ENCODE measurements at regions not wholly inside any gene's neighbourhood (a gene's known extent, or its start where the extent isn't known, plus 50 kb on each side); places are given as distances from the start of the nearest gene placed in this dataset.

DNA sequence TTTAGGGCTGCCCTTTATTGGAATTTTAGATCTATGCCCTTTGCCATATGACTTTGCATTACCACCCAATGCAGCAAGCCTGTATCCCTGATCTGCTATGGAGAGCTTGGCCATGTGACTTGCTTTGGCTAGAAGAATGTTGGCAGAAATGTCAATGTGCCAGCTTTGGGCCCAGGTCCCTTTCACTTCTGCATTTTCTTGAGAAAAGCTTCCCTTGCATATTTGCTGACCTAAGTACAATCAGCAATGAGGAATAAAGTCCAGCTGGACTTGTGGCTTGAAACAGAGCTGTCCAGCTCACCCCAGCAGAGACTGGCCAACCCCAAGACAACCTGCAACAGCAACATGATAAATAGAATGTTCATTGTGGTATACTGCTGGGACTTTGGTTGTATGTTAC, 135.9 kb downstream of the PAH start:
- no peak for DNase-seq (ENCODE audit: extremely low spot score)
- no peak overlapping the region for H3K4me3 ChIP-seq (ENCODE audit: low read depth, low read length)
- H3K36me3 ChIP-seq (ENCODE audit: insufficient read depth) = no peaks in the 10 kb centered on the region
- H3K4me1 ChIP-seq (ENCODE audit: insufficient read depth) = no peaks in the 10 kb centered on the region
- no peak overlapping the region for H3K27ac ChIP-seq (ENCODE audit: low read depth)

DNA sequence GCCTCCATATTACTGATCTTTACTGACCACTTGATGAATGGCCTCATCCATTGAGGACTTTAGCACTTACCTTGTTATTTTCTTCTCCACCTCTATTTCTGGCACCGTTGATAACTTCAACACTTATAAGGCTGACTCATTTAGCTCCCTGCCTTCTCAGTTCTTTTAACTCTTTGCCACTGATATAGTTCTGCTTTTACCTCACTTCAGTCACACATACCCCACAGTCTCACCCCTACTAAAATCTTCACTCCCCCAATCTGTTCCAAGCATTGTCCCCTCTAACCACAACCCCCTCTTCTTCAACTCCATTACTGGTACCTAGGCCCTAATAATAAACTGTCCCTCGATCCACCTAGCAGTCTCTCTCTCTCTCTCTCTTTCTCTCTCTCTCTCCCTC, 141.0 kb downstream of the PAH start:
- Histone ChIP-seq H3K4me1 (ENCODE audit: insufficient read depth) (no peaks in the 10 kb centered on the region), H3K27ac (ENCODE audit: low read depth) (no peak overlapping the region), H3K4me3 (ENCODE audit: low read depth, low read length) (no peak overlapping the region), H3K36me3 (ENCODE audit: insufficient read depth) (no peaks in the 10 kb centered on the region)
- WGBS = 72% methylated on average over 2 of the region's 2 CpGs
- DNase-seq (ENCODE audit: extremely low spot score) = no peak

DNA sequence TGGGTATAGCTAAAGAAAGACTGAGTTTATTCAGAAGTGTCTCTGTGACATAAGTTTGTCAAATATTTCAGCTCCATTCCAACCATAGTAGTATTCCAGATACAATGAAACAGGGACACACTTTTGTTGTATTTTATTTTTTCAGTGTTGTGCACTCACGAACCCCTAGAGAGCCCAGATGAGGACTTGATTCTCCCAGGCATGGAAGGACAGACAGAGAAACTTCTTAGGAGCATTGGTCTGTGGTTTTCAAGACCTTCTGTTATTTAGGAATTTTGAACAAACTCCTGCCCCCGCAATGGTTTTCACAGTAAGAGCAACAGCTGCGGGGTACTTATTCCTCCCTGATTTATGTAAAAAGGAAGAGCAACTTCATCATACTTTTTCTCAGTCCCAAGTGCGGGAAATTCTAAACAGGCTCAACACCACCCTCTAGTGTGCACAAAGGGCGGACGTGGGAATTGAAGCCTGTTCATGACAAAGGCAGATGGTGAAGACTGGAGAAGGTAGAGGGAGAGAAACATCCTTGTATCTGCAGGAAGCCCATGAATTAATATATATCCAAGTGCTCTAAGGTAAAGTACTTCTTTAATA, 147.6 kb downstream of the PAH start:
- Histone ChIP-seq H3K36me3 (ENCODE audit: insufficient read depth) (no peaks in the 10 kb centered on the region), H3K4me1 (ENCODE audit: insufficient read depth) (no peaks in the 10 kb centered on the region), H3K4me3 (ENCODE audit: low read depth, low read length) (no peak overlapping the region), H3K27ac (ENCODE audit: low read depth) (no peak overlapping the region)
- 13% methylated on average over 6 of the region's 6 CpGs for WGBS
- DNase-seq (ENCODE audit: extremely low spot score) = peak; percentile 31

DNA sequence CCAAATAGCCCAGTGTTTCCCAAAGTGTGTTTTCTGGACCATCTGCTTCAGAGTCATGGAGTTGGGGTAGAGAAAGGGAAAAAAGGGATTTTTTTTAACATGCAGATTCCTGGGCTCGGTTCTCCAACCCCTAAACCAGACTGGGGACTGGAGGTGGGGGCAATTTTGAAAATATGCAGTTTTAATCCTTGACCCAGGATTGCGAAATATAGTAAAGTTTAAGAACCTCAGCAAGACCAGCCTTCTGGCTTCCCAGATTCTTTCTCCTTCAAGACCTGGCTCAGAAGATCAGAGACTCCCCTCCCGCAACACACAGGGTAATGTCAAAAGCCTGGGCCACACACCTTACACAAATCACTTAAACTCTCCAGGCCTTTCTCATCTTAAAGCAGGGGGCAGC, 150.1 kb downstream of the PAH start:
- no peaks in the 10 kb centered on the region for H3K4me1 ChIP-seq (ENCODE audit: insufficient read depth)
- no peak for DNase-seq (ENCODE audit: extremely low spot score)
- no peak overlapping the region for H3K4me3 ChIP-seq (ENCODE audit: low read depth, low read length)
- H3K27ac ChIP-seq (ENCODE audit: low read depth) = no peak overlapping the region
- WGBS = 91% methylated on average over 3 of the region's 3 CpGs
- no peaks in the 10 kb centered on the region for H3K36me3 ChIP-seq (ENCODE audit: insufficient read depth)

DNA sequence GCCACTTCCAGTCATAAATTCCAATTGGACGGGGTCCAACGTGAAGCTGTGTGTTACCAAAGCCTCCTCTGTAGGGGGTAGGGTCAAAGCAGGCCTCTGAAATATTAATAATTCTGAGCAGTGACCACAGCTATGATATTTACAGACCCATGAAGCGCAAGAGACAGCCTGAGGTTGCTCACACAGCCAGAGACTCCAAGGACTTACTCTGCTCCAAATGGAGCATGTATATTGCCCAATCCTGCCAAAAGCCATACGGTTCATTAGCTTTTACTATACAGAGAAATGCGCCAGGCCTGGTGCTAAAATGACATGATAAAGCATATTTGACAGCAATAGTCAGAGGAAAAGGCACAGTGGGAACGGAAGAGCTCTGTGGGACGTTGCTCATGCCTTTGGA, 151.3 kb downstream of the PAH start:
- Histone ChIP-seq H3K27ac (ENCODE audit: low read depth) (no peak overlapping the region), H3K4me3 (ENCODE audit: low read depth, low read length) (no peak overlapping the region), H3K36me3 (ENCODE audit: insufficient read depth) (no peaks in the 10 kb centered on the region), H3K4me1 (ENCODE audit: insufficient read depth) (no peaks in the 10 kb centered on the region)
- no peak for DNase-seq (ENCODE audit: extremely low spot score)
- WGBS = 80% methylated on average over 7 of the region's 7 CpGs

DNA sequence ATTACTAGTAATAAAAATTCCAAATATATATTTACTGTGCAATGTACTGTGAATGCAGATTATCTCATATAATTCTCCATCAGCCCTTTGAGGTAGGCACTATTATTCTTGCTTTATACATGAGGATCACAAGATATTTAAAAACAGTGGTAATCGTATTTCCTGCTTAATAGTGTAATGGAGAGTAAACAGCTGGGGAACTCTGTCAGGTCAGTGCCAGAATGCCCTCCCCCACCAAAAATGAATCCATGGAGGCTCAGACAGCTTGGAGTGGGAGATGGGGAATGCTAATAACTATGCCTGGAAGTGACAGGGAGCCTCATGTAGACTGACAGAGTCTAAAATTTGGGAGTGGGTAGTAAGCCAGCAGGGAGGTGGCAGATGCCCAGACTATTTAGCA, 153.6 kb downstream of the PAH start:
- no peak overlapping the region for H3K27ac ChIP-seq (ENCODE audit: low read depth)
- WGBS = 42% methylated on average over 1 of the region's 1 CpG
- H3K4me1 ChIP-seq (ENCODE audit: insufficient read depth) = no peaks in the 10 kb centered on the region

DNA sequence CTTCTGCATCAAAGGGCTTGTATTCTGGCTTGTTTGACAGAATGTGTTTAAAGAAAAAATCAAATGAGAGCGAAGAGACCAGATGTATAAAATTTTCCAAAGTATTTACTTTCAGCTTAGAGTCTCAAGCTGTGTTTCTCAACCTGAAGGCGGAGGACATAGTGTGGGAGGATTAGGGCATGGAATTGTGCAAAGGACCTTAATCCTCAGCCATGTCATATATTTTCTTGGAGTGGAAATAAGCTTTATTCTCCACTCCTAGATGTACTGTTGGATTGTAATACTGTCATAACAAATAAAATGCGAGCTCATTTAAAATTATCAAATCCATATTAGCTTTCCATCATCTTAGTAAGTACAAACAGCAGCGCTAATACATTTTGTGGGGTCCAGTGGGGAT, 154.0 kb downstream of the PAH start:
- H3K4me3 ChIP-seq (ENCODE audit: low read depth, low read length) = no peak overlapping the region
- no peaks in the 10 kb centered on the region for H3K4me1 ChIP-seq (ENCODE audit: insufficient read depth)
- WGBS = 39% methylated on average over 4 of the region's 4 CpGs
- H3K27ac ChIP-seq (ENCODE audit: low read depth) = no peak overlapping the region
- no peaks in the 10 kb centered on the region for H3K36me3 ChIP-seq (ENCODE audit: insufficient read depth)
- DNase-seq (ENCODE audit: extremely low spot score) = no peak

More for the DNA sequence above, 153.6 kb downstream of the PAH start:
- Histone ChIP-seq H3K36me3 (ENCODE audit: insufficient read depth) (no peaks in the 10 kb centered on the region), H3K4me3 (ENCODE audit: low read depth, low read length) (no peak overlapping the region)
- no peak for DNase-seq (ENCODE audit: extremely low spot score)

DNA sequence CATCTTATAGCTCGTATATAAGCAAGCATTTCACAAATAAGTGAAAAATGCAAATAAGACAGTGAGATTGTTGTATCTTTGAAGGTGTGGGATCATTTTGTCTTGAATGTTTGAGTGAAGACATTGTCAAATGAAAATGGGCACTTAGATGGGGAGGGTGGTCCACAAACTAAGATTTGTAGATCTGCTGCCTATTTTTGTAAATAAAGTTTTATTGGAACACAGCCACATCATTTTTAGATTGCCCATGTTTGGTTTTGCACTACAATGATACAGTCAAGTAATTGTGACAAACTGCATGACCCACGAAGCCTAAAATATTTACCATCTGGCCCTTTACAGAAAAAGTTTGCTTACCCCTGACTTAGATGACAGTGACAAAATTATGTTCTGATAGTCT, 156.7 kb downstream of the PAH start:
- Histone ChIP-seq H3K27ac (ENCODE audit: low read depth) (no peak overlapping the region), H3K4me3 (ENCODE audit: low read depth, low read length) (no peak overlapping the region), H3K36me3 (ENCODE audit: insufficient read depth) (no peaks in the 10 kb centered on the region), H3K4me1 (ENCODE audit: insufficient read depth) (no peaks in the 10 kb centered on the region)
- 84% methylated on average over 2 of the region's 2 CpGs for WGBS
- DNase-seq (ENCODE audit: extremely low spot score) = no peak

DNA sequence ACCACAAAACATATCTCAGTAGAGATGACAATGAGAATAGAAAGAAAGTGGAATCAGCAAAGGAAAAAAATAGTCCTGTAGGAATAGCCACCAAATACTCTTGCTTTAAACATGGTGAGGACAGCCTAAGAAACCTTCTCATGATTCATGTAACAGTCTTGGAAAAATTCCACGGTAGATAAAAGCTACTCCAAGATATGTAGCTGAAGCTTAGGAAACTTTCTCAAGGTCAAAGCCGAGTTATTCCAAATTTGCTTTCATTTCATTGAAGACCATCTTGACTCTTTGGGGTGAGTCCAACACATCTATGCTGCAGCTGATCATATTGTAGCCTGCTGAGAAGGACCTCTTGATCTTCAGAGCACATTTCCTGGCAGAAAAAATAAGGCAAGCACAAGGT, 157.6 kb downstream of the PAH start:
- no peaks in the 10 kb centered on the region for H3K36me3 ChIP-seq (ENCODE audit: insufficient read depth)
- no peak for DNase-seq (ENCODE audit: extremely low spot score)
- 43% methylated on average over 2 of the region's 2 CpGs for WGBS
- no peak overlapping the region for H3K27ac ChIP-seq (ENCODE audit: low read depth)
- no peak overlapping the region for H3K4me3 ChIP-seq (ENCODE audit: low read depth, low read length)
- no peaks in the 10 kb centered on the region for H3K4me1 ChIP-seq (ENCODE audit: insufficient read depth)

DNA sequence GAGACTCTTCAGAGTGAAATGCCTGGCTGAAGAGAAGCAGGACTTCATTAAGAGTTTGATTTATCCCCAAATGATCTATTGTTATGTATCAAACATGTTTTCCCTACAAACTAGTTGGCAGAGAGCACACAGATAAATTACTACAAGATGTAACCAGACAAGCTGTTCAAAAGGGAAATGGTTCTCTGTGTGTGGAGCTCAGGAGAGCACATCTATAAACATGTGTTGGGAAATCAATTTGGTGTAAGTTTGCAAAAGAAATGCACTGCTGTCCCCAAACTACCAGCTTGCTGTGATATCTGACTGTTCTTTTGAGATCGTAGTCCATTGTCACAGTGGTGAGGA, 159.2 kb downstream of the PAH start:
- Histone ChIP-seq H3K4me1 (ENCODE audit: insufficient read depth) (no peaks in the 10 kb centered on the region), H3K4me3 (ENCODE audit: low read depth, low read length) (no peak overlapping the region), H3K27ac (ENCODE audit: low read depth) (no peak overlapping the region), H3K36me3 (ENCODE audit: insufficient read depth) (no peaks in the 10 kb centered on the region)
- DNase-seq (ENCODE audit: extremely low spot score) = no peak
- WGBS = 87% methylated on average over 1 of the region's 1 CpG

DNA sequence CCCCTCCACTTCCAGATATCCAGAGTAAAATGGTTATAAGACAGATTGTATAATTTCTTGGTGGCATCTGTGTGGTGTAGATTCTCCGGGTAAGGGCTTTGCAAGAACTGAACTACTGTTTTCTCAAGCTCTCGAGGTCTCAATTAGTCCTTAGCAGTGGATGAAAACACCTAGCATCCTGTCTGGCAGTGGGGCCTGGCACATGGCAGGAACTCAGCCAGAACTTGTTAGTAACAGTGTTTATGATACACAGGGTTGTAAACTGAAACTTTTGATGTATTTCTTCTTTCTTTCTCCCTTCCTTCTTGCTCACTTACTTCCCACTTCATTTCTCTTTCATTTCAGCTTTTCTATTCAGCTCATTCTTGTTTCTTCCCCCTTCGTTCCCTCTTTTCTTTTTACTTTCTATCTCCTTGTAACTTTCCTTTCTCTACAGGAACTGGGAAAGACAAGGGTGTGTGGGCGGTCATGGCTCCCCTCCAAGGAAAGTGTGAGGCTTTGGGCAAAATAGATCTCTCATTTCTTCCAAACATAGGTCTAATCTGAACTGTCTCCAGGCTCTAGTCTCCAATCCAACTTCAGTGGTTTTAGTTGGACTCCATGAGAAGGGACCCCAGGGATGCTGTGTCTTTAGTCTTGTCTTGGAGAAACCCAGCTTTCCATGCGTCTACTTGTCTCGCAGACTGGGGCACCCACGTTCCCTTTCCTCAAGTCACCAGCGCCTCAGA, 159.7 kb downstream of the PAH start:
- Histone ChIP-seq H3K27ac (ENCODE audit: low read depth) (no peak overlapping the region), H3K36me3 (ENCODE audit: insufficient read depth) (no peaks in the 10 kb centered on the region), H3K4me1 (ENCODE audit: insufficient read depth) (no peaks in the 10 kb centered on the region), H3K4me3 (ENCODE audit: low read depth, low read length) (no peak overlapping the region)
- DNase-seq (ENCODE audit: extremely low spot score) = no peak
- 71% methylated on average over 8 of the region's 8 CpGs for WGBS

DNA sequence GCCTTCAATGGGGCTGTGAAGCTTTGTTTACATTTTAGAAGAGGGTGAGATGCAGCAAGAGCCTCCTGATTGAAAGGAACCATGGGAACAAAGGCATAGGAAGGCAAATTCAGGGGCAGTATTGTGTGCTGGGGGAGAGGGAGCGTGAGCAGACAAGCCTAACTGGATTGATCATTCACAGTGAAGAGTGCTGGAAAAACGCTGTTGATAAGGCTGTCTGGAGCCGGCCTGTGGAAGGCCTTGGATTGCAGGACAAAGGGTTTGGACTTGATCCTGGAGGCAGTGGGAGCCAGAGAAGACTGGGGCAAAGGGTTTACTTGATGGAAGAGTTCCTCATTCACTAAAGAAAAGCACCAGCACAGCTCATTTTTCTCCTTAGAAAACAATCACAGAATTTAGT, 160.5 kb downstream of the PAH start:
- H3K4me3 ChIP-seq (ENCODE audit: low read depth, low read length) = no peak overlapping the region
- no peak for DNase-seq (ENCODE audit: extremely low spot score)
- no peak overlapping the region for H3K27ac ChIP-seq (ENCODE audit: low read depth)
- H3K36me3 ChIP-seq (ENCODE audit: insufficient read depth) = no peaks in the 10 kb centered on the region
- WGBS = 48% methylated on average over 3 of the region's 3 CpGs
- H3K4me1 ChIP-seq (ENCODE audit: insufficient read depth) = no peaks in the 10 kb centered on the region

DNA sequence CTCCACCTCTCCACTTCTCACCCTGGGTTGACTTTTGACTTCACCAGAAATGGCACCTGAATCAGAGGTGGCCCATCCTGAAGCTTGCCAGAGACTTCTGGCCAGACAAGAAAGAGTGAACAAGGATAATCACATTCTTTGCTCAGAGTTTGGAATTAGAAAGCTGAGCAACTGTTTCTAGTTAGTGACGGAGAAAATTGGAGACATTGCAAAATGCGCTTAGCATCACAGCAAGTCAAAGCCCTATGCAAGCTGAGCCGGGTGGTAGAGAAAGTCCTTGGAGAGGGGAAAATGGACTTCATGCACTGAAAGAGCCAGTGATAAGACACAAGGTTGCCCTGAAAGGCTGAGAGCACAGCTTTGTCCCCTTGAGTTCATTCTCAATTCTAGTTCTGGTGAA, 161.8 kb downstream of the PAH start:
- no peak for DNase-seq (ENCODE audit: extremely low spot score)
- no peaks in the 10 kb centered on the region for H3K4me1 ChIP-seq (ENCODE audit: insufficient read depth)
- 87% methylated on average over 3 of the region's 3 CpGs for WGBS
- H3K4me3 ChIP-seq (ENCODE audit: low read depth, low read length) = no peak overlapping the region
- H3K36me3 ChIP-seq (ENCODE audit: insufficient read depth) = no peaks in the 10 kb centered on the region
- H3K27ac ChIP-seq (ENCODE audit: low read depth) = no peak overlapping the region

DNA sequence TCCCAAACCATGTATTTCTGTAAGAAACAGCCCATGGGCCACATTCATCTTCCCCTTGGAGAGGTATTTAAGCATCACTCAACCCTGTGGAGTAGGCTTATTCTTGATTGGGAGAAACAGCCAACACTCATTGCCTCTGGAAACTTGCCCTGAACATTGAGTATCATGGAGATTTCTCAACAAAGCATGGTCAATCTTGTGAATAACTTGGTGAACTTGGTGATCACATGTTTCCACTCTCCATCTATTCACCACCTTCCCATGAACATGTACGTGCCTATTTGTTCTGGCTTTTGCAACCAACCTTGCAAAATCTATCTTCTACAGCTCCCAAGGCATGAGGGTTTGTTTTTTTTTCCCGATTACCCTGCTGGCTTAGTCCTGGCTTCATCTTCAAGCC, 163.2 kb downstream of the PAH start:
- DNase-seq (ENCODE audit: extremely low spot score) = no peak
- no peaks in the 10 kb centered on the region for H3K4me1 ChIP-seq (ENCODE audit: insufficient read depth)
- H3K36me3 ChIP-seq (ENCODE audit: insufficient read depth) = no peaks in the 10 kb centered on the region
- no peak overlapping the region for H3K4me3 ChIP-seq (ENCODE audit: low read depth, low read length)
- no peak overlapping the region for H3K27ac ChIP-seq (ENCODE audit: low read depth)
- 81% methylated on average over 2 of the region's 2 CpGs for WGBS

DNA sequence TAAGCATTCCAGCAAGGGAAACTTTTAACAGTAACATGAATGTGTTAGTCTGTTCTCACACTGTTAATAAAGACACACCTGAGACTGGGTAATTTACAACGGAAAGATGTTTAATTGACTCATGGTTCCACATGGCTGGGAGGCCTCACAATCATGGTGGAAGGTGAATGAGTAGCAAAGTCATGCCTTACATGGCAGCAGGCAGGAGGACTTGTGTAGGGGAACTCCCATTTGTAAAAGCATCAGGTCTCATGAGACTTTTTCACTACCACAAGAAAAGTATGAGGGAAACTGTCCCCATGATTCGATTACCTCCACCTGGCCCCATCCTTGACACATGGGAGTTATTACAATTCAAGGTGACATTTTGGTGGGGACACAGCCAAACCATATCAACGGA, 168.3 kb downstream of the PAH start:
- WGBS = 83% methylated on average over 3 of the region's 3 CpGs
- no peak overlapping the region for H3K27ac ChIP-seq (ENCODE audit: low read depth)
- no peaks in the 10 kb centered on the region for H3K36me3 ChIP-seq (ENCODE audit: insufficient read depth)
- no peaks in the 10 kb centered on the region for H3K4me1 ChIP-seq (ENCODE audit: insufficient read depth)
- no peak overlapping the region for H3K4me3 ChIP-seq (ENCODE audit: low read depth, low read length)
- DNase-seq (ENCODE audit: extremely low spot score) = no peak
